ENCODE measurements at regions not wholly inside any gene's neighbourhood (a gene's known extent, or its start where the extent isn't known, plus 50 kb on each side); places are given as distances from the start of the nearest gene placed in this dataset.

GRCh38 chr7:155138204-155138603 lies 68.1 kb downstream of the HTR5A start:
- DNase-seq: no peak

- no peak for DNase-seq
These were observed 71.4 kb downstream of the HTR5A start for GRCh38 chr7:155141562-155141961.

- no peak for DNase-seq
These were observed 73.3 kb downstream of the HTR5A start for GRCh38 chr7:155143381-155143780.

GRCh38 chr7:155144371-155144770 lies 74.2 kb downstream of the HTR5A start:
- no peak for DNase-seq

- DNase-seq: no peak
These were observed 75.5 kb downstream of the HTR5A start for GRCh38 chr7:155145477-155146255.

- DNase-seq: no peak
These were observed 77.0 kb downstream of the HTR5A start for GRCh38 chr7:155147172-155147571.

GRCh38 chr7:155147624-155148023 lies 77.5 kb downstream of the HTR5A start:
- no peak for DNase-seq

- no peak for DNase-seq
These were observed 83.6 kb downstream of the HTR5A start for GRCh38 chr7:155153676-155154075.

GRCh38 chr7:155154586-155154985 lies 84.5 kb downstream of the HTR5A start:
- DNase-seq: no peak

- no peak for DNase-seq
These were observed 91.6 kb downstream of the HTR5A start for GRCh38 chr7:155161690-155162089.

- DNase-seq: no peak
These were observed 92.3 kb downstream of the HTR5A start for GRCh38 chr7:155162422-155162821.

GRCh38 chr7:155163696-155164095 lies 93.6 kb downstream of the HTR5A start:
- DNase-seq: no peak

- DNase-seq: no peak
These were observed 94.2 kb downstream of the HTR5A start for GRCh38 chr7:155164316-155164715.

GRCh38 chr7:155166108-155166507 lies 96.0 kb downstream of the HTR5A start:
- DNase-seq: no peak

- no peak for DNase-seq
These were observed 96.7 kb downstream of the HTR5A start for GRCh38 chr7:155166673-155167370.

- DNase-seq: no peak
These were observed 97.7 kb downstream of the HTR5A start for GRCh38 chr7:155167706-155168365.

GRCh38 chr7:155168597-155169480 lies 98.7 kb downstream of the HTR5A start:
- DNase-seq: no peak

GRCh38 chr7:155169498-155170065 lies 99.5 kb downstream of the HTR5A start:
- no peak for DNase-seq

- no peak for DNase-seq
These were observed 100.2 kb downstream of the HTR5A start for GRCh38 chr7:155170331-155170730.

- no peak for DNase-seq
These were observed 102.0 kb downstream of the HTR5A start for GRCh38 chr7:155172141-155172540.

- no peak for DNase-seq
These were observed 103.8 kb downstream of the HTR5A start for GRCh38 chr7:155173905-155174304.

GRCh38 chr7:155178096-155178495 lies 108.0 kb downstream of the HTR5A start:
- DNase-seq: no peak

- no peak for DNase-seq
These were observed 111.6 kb downstream of the HTR5A start for GRCh38 chr7:155181768-155182167.
